H9 (cell line): ENCODE measurements at regions not wholly inside any gene's neighbourhood (a gene's known extent, or its start where the extent isn't known, plus 50 kb on each side); places are given as distances from the start of the nearest gene placed in this dataset.

Experiments used
- DNase-seq: peaks from one replicate; pipeline ENCODE4 v3.0.0-alpha.2; 2017
- H2AFZ ChIP-seq: one replicate; pipeline ENCODE4 v1.6.1; 2013; ENCODE audit warnings: mild to moderate bottlenecking, low read length, control low read depth, moderate library complexity
- H2AK5ac ChIP-seq: 2 replicates; pipeline ENCODE4 v1.6.1; 2013; ENCODE audit warnings: low read length, control low read depth, mixed read lengths; ENCODE audit not compliant: insufficient read length
- H2BK120ac ChIP-seq: one replicate; pipeline ENCODE4 v1.6.1; 2013; ENCODE audit warnings: low read depth, mild to moderate bottlenecking, low read length, control low read depth, inconsistent platforms; ENCODE audit not compliant: poor library complexity, severe bottlenecking
- H2BK12ac ChIP-seq: 2 replicates; pipeline ENCODE4 v1.6.1; 2013; ENCODE audit warnings: low read length, control low read depth, mixed read lengths, low read depth; ENCODE audit not compliant: insufficient read length
- H2BK15ac ChIP-seq: 2 replicates; pipeline ENCODE4 v1.6.1; 2013; ENCODE audit warnings: low read depth, low read length, control low read depth
- H2BK20ac ChIP-seq: one replicate; pipeline ENCODE4 v1.6.1; 2013; ENCODE audit warnings: low read depth, mild to moderate bottlenecking, low read length, control low read depth, inconsistent platforms; ENCODE audit not compliant: poor library complexity, severe bottlenecking
- H2BK5ac ChIP-seq: 2 replicates; pipeline ENCODE4 v1.6.1; 2013; ENCODE audit warnings: low read length, control low read depth, mixed read lengths; ENCODE audit not compliant: insufficient read length
- H3K14ac ChIP-seq: 2 replicates; pipeline ENCODE4 v1.6.1; 2013; ENCODE audit warnings: low read length, control low read depth; ENCODE audit not compliant: insufficient read depth
- H3K18ac ChIP-seq: 2 replicates; pipeline ENCODE4 v1.6.1; 2013; ENCODE audit warnings: low read depth, mild to moderate bottlenecking, mixed read lengths, low read length, control low read depth; ENCODE audit not compliant: insufficient read length
- H3K23ac ChIP-seq: 2 replicates; pipeline ENCODE4 v1.6.1; 2013; ENCODE audit warnings: low read length, control low read depth, mixed read lengths, low read depth; ENCODE audit not compliant: insufficient read length
- H3K23me2 ChIP-seq: 2 replicates; pipeline ENCODE4 v1.6.1; 2013; ENCODE audit warnings: low read depth, mild to moderate bottlenecking, mixed read lengths, low read length, control low read depth; ENCODE audit not compliant: insufficient read length, poor library complexity, severe bottlenecking
- H3K27ac ChIP-seq: 2 replicates; pipeline ENCODE4 v1.5.1; 2013; ENCODE audit warnings: low read length, control low read depth, mixed read lengths, low read depth; ENCODE audit not compliant: insufficient read length
- H3K27me3 ChIP-seq: 2 replicates; pipeline ENCODE4 v1.6.1; 2013; ENCODE audit warnings: low read length, control low read depth, inconsistent platforms; ENCODE audit not compliant: insufficient read depth
- H3K4ac ChIP-seq: 2 replicates; pipeline ENCODE4 v1.6.1; 2013; ENCODE audit warnings: low read depth, mild to moderate bottlenecking, control low read depth, inconsistent platforms, low read length, moderate library complexity
- H3K4me1 ChIP-seq: 2 replicates; pipeline ENCODE4 v1.6.1; 2013; ENCODE audit warnings: low read length, control low read depth, inconsistent platforms; ENCODE audit not compliant: insufficient read depth
- H3K4me2 ChIP-seq: 2 replicates; pipeline ENCODE4 v1.6.1; 2013; ENCODE audit warnings: low read length, control low read depth, mixed read lengths; ENCODE audit not compliant: insufficient read length, insufficient read depth
- H3K56ac ChIP-seq: 2 replicates; pipeline ENCODE4 v1.6.1; 2013; ENCODE audit warnings: low read depth, mild to moderate bottlenecking, mixed read lengths, low read length, control low read depth; ENCODE audit not compliant: insufficient read length
- H3K79me1 ChIP-seq: 2 replicates; pipeline ENCODE4 v1.6.1; 2013; ENCODE audit warnings: low read depth, mild to moderate bottlenecking, moderate library complexity, low read length, control low read depth, inconsistent platforms; ENCODE audit not compliant: insufficient read depth, poor library complexity, severe bottlenecking
- H3K79me2 ChIP-seq: 2 replicates; pipeline ENCODE4 v1.6.1; 2013; ENCODE audit warnings: low read length, control low read depth, inconsistent platforms; ENCODE audit not compliant: insufficient read depth
- H3K9ac ChIP-seq: 2 replicates; pipeline ENCODE4 v1.6.1; 2013; ENCODE audit warnings: low read length, control low read depth, mixed read lengths; ENCODE audit not compliant: insufficient read length; ENCODE audit errors: extremely low read depth
- H3K9me3 ChIP-seq: one replicate; pipeline ENCODE4 v1.6.1; 2013; ENCODE audit warnings: low read depth, low read length, inconsistent platforms; ENCODE audit not compliant: control insufficient read depth
- H3T11ph ChIP-seq: one replicate; pipeline ENCODE4 v1.6.1; 2013; ENCODE audit warnings: mild to moderate bottlenecking, low read length, control low read depth, inconsistent platforms
- H4K20me1 ChIP-seq: one replicate; pipeline ENCODE4 v1.6.1; 2013; ENCODE audit not compliant: control insufficient read depth, insufficient read length, insufficient read depth
- H4K5ac ChIP-seq: 2 replicates; pipeline ENCODE4 v1.6.1; 2013; ENCODE audit warnings: low read depth, mild to moderate bottlenecking, mixed read lengths, low read length, control low read depth; ENCODE audit not compliant: insufficient read length
- H4K8ac ChIP-seq: replicated peaks from 2 replicates; pipeline ENCODE4 v1.6.1; 2013; ENCODE audit warnings: low read length, control low read depth, mixed read lengths, low read depth; ENCODE audit not compliant: insufficient read length
- H4K91ac ChIP-seq: 2 replicates; pipeline ENCODE4 v1.6.1; 2013; ENCODE audit warnings: low read depth, mild to moderate bottlenecking, moderate library complexity, mixed read lengths, low read length, control low read depth; ENCODE audit not compliant: insufficient read length
- H3K27ac Mint-ChIP-seq, 3 experiments: 2 replicates in 2 of 3; 3 replicates in 1 of 3; pipeline ENCODE4 v1.8.0; 2020 to 2021; ENCODE audit warnings: mixed read lengths in 3 of 3, mild to moderate bottlenecking in 1 of 3, moderate library complexity in 1 of 3
- H3K27me3 Mint-ChIP-seq: 2 replicates; pipeline ENCODE4 v1.8.0; 2021; ENCODE audit warnings: low read depth, mild to moderate bottlenecking, moderate library complexity, mixed read lengths
- H3K36me3 Mint-ChIP-seq, 3 experiments: 2 replicates in 2 of 3; 3 replicates in 1 of 3; pipeline ENCODE4 v1.8.0; 2020 to 2021; ENCODE audit warnings: low read depth in 3 of 3, mixed read lengths in 3 of 3; ENCODE audit not compliant: insufficient read depth in 1 of 3
- H3K4me1 Mint-ChIP-seq, 2 experiments: 2 replicates each; pipeline ENCODE4 v1.8.0; 2020; ENCODE audit warnings: mixed read lengths in 2 of 2
- H3K4me3 Mint-ChIP-seq, 2 experiments: 2 replicates in 1 of 2; 3 replicates in 1 of 2; pipeline ENCODE4 v1.8.0; 2020 to 2021; ENCODE audit warnings: mild to moderate bottlenecking in 2 of 2, mixed read lengths in 2 of 2, moderate library complexity in 1 of 2
- H3K9me3 Mint-ChIP-seq, 2 experiments: 2 replicates in 1 of 2; 3 replicates in 1 of 2; pipeline ENCODE4 v1.8.0; 2020; ENCODE audit warnings: mild to moderate bottlenecking in 2 of 2, mixed read lengths in 2 of 2, moderate library complexity in 1 of 2
- WGBS: extraction: QIAGEN DNeasy Blood & Tissue Kit; methylation state at CpG from one replicate; pipeline ENCODE4 v1.1.7; 2013; ENCODE audit warnings: missing lambda C conversion rate, low lambda C conversion rate, mixed read lengths; ENCODE audit not compliant: insufficient read length; ENCODE audit errors: extremely low coverage; 5-methylcytosine and 5-hydroxymethylcytosine counted together
- TF ChIP-seq, protein P1 (sequence below): fragments of 200-600 bp; sonication (generic); conservative IDR thresholded peaks from 3 replicates; pipeline ENCODE4 v1.8.0; 2021; ENCODE audit warnings: antibody characterized with exemption, mild to moderate bottlenecking

GRCh38 chr6:167770291-167770955 lies 56.3 kb upstream of the AFDN start:
- H4K20me1 ChIP-seq, result no peaks in the 10 kb centered on the region
- Mint-ChIP-seq H3K27me3 (peaks cover 2% of the 10 kb centered on the region), H3K36me3 (no peaks in the 10 kb centered on the region)

More at GRCh38 chr6:167770291-167770955, 56.3 kb upstream of the AFDN start:
- Histone ChIP-seq H2BK15ac (no peak overlapping the region), H3K18ac (no peak overlapping the region), H3K4me1 (no peaks in the 10 kb centered on the region), H3K23me2 (no peaks in the 10 kb centered on the region), H2BK12ac (no peak overlapping the region), H3K56ac (no peak overlapping the region), H2BK120ac (no peak overlapping the region), H4K5ac (no peak overlapping the region), H3T11ph (no peak overlapping the region), H3K79me1 (no peaks in the 10 kb centered on the region), H4K91ac (no peak overlapping the region), H3K27ac (no peak overlapping the region), H2AFZ (no peak overlapping the region), H2BK20ac (no peak overlapping the region), H3K4me2 (no peak overlapping the region), H3K14ac (no peak overlapping the region), H3K79me2 (no peaks in the 10 kb centered on the region), H4K8ac (no peak overlapping the region), H2BK5ac (no peak overlapping the region), H3K4ac (no peak overlapping the region), H3K23ac (no peak overlapping the region), H2AK5ac (no peak overlapping the region), H3K9ac (no peak overlapping the region), H3K9me3 (no peaks in the 10 kb centered on the region), H3K27me3 (no peaks in the 10 kb centered on the region)
- TF ChIP-seq, protein P1, sequence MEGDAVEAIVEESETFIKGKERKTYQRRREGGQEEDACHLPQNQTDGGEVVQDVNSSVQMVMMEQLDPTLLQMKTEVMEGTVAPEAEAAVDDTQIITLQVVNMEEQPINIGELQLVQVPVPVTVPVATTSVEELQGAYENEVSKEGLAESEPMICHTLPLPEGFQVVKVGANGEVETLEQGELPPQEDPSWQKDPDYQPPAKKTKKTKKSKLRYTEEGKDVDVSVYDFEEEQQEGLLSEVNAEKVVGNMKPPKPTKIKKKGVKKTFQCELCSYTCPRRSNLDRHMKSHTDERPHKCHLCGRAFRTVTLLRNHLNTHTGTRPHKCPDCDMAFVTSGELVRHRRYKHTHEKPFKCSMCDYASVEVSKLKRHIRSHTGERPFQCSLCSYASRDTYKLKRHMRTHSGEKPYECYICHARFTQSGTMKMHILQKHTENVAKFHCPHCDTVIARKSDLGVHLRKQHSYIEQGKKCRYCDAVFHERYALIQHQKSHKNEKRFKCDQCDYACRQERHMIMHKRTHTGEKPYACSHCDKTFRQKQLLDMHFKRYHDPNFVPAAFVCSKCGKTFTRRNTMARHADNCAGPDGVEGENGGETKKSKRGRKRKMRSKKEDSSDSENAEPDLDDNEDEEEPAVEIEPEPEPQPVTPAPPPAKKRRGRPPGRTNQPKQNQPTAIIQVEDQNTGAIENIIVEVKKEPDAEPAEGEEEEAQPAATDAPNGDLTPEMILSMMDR, result no peak
- Mint-ChIP-seq H3K9me3 (no peaks in the 10 kb centered on the region), H3K4me1 (no peaks in the 10 kb centered on the region), H3K27ac (peak overlapping the region in 1 of 3 experiments; percentile 12; a peak in 2 of 7 replicates), H3K4me3 (no peak overlapping the region)
- no CpG with 5 or more reads among the region's 14 CpGs for WGBS
- no peak for DNase-seq
